Sciatic nerve (tissue), 2 donors: ENCODE measurements at regions not wholly inside any gene's neighbourhood (a gene's known extent, or its start where the extent isn't known, plus 50 kb on each side); places are given as distances from the start of the nearest gene placed in this dataset.

ENCODE experiments used
- ATAC-seq: fragments of 200-7000 bp; cut with Tn5 transposase; one replicate; pipeline ENCODE4 v1.9.1; 2020; ENCODE audit warnings: mild to moderate bottlenecking, moderate library complexity
- DNase-seq: peaks from one replicate; pipeline ENCODE4 v3.0.0-alpha.2; 2020; ENCODE audit warnings: low spot score
- intact Hi-C: fragments of 100-400 bp; cut with DNase I; formaldehyde crosslinking; loops from one replicate; pipeline ENCODE4 v1.14.2; 2022
- donor health status: DM: no; HTN: no; CAD: no.
- donor health status: DM: no; HTN: no; CAD: no.

- DNase-seq (no peak), ATAC-seq (no peak)
- intact Hi-C loops: no loop called here
These were observed 325.9 kb downstream of the AKAIN1 start for GRCh38 chr18:4871197-4871596.

GRCh38 chr18:4870177-4870773, 326.8 kb downstream of the AKAIN1 start:
- no peak for DNase-seq
- ATAC-seq: no peak
- intact Hi-C loops: no loop called here

GRCh38 chr18:4869155-4869554, 327.9 kb downstream of the AKAIN1 start:
- no peak for ATAC-seq
- no peak for DNase-seq
- intact Hi-C loops: no loop called here

- intact Hi-C loops: no loop called here
- no peak for DNase-seq
- no peak for ATAC-seq
These were observed 338.5 kb downstream of the AKAIN1 start for GRCh38 chr18:4858379-4859127.

GRCh38 chr18:4854671-4855070, 342.4 kb downstream of the AKAIN1 start:
- ATAC-seq (no peak), DNase-seq (no peak)
- intact Hi-C loops: no loop called here

GRCh38 chr18:4851301-4851976, 345.6 kb downstream of the AKAIN1 start:
- no peak for ATAC-seq
- intact Hi-C loops: no loop called here
- DNase-seq: no peak

GRCh38 chr18:4847056-4847455, 350.0 kb downstream of the AKAIN1 start:
- DNase-seq: no peak
- ATAC-seq: no peak
- intact Hi-C loops: no loop called here

GRCh38 chr18:4844320-4844719, 352.7 kb downstream of the AKAIN1 start:
- intact Hi-C loops: no loop called here
- ATAC-seq (no peak), DNase-seq (no peak)

GRCh38 chr18:4843771-4844170, 353.3 kb downstream of the AKAIN1 start:
- ATAC-seq (no peak), DNase-seq (no peak)
- intact Hi-C loops: no loop called here

GRCh38 chr18:4842751-4843150, 354.3 kb downstream of the AKAIN1 start:
- ATAC-seq (no peak), DNase-seq (no peak)
- intact Hi-C loops: no loop called here

GRCh38 chr18:4842287-4842686, 354.8 kb downstream of the AKAIN1 start:
- DNase-seq: no peak
- no peak for ATAC-seq
- intact Hi-C loops: no loop called here

GRCh38 chr18:4839639-4840038, 357.4 kb downstream of the AKAIN1 start:
- intact Hi-C loops: no loop called here
- no peak for ATAC-seq
- DNase-seq: no peak

GRCh38 chr18:4836141-4836540, 360.9 kb downstream of the AKAIN1 start:
- intact Hi-C loops: no loop called here
- DNase-seq: no peak

GRCh38 chr18:4831791-4832375, 365.2 kb downstream of the AKAIN1 start:
- intact Hi-C loops: no loop called here
- ATAC-seq: no peak

More at GRCh38 chr18:4836141-4836540, 360.9 kb downstream of the AKAIN1 start:
- ATAC-seq: no peak

GRCh38 chr18:4831127-4831526, 365.9 kb downstream of the AKAIN1 start:
- intact Hi-C loops: no loop called here

More at GRCh38 chr18:4831791-4832375, 365.2 kb downstream of the AKAIN1 start:
- DNase-seq: no peak

GRCh38 chr18:4823091-4823490, 368.0 kb upstream of the DLGAP1 start:
- ATAC-seq (no peak), DNase-seq (no peak)
- intact Hi-C loops: no loop called here

More at GRCh38 chr18:4831127-4831526, 365.9 kb downstream of the AKAIN1 start:
- ATAC-seq: no peak
- DNase-seq: no peak

- DNase-seq (no peak), ATAC-seq (no peak)
- intact Hi-C loops: no loop called here
These were observed 366.7 kb upstream of the DLGAP1 start for GRCh38 chr18:4821801-4822200.

- intact Hi-C loops: no loop called here
- no peak for ATAC-seq
- DNase-seq: no peak
These were observed 362.6 kb upstream of the DLGAP1 start for GRCh38 chr18:4817665-4818064.

- DNase-seq (no peak), ATAC-seq (no peak)
- intact Hi-C loops: no loop called here
These were observed 358.6 kb upstream of the DLGAP1 start for GRCh38 chr18:4813708-4814107.

GRCh38 chr18:4808891-4809290, 353.8 kb upstream of the DLGAP1 start:
- DNase-seq (no peak), ATAC-seq (no peak)
- intact Hi-C loops: no loop called here
